Trophoblast cell (in vitro differentiated cells and primary cell): ENCODE measurements at regions not wholly inside any gene's neighbourhood (a gene's known extent, or its start where the extent isn't known, plus 50 kb on each side); places are given as distances from the start of the nearest gene placed in this dataset.

Source experiments
- DNase-seq, 2 donors: peaks; one replicate each; pipeline ENCODE4 v3.0.0-alpha.2; 2016
- H2AFZ ChIP-seq: 2 replicates; pipeline ENCODE4 v1.6.1; 2013; ENCODE audit warnings: low read length, moderate library complexity, mild to moderate bottlenecking; ENCODE audit not compliant: insufficient read depth, poor library complexity
- H2AK5ac ChIP-seq: 2 replicates; pipeline ENCODE4 v1.6.1; 2013; ENCODE audit warnings: mild to moderate bottlenecking, low read length
- H2BK120ac ChIP-seq: 2 replicates; pipeline ENCODE4 v1.6.1; 2013; ENCODE audit warnings: low read length, mild to moderate bottlenecking, moderate library complexity; ENCODE audit not compliant: insufficient read depth, poor library complexity
- H2BK12ac ChIP-seq: 2 replicates; pipeline ENCODE4 v1.6.1; 2013; ENCODE audit warnings: mild to moderate bottlenecking, low read length, moderate library complexity
- H2BK5ac ChIP-seq: 2 replicates; pipeline ENCODE4 v1.6.1; 2013; ENCODE audit warnings: low read length, low read depth, moderate library complexity, mild to moderate bottlenecking; ENCODE audit not compliant: poor library complexity
- H3K14ac ChIP-seq: 2 replicates; pipeline ENCODE4 v1.6.1; 2013; ENCODE audit warnings: mild to moderate bottlenecking, low read length
- H3K18ac ChIP-seq: 2 replicates; pipeline ENCODE4 v1.6.1; 2013; ENCODE audit warnings: mild to moderate bottlenecking, low read length
- H3K23ac ChIP-seq: 2 replicates; pipeline ENCODE4 v1.6.1; 2013; ENCODE audit warnings: low read length
- H3K27ac ChIP-seq: 2 replicates; pipeline ENCODE4 v1.5.1; 2013; ENCODE audit warnings: low read depth, mild to moderate bottlenecking, inconsistent platforms, low read length, moderate library complexity
- H3K27me3 ChIP-seq: 2 replicates; pipeline ENCODE4 v1.6.1; 2013; ENCODE audit warnings: inconsistent platforms, mild to moderate bottlenecking, low read length, moderate library complexity; ENCODE audit not compliant: insufficient read depth
- H3K36me3 ChIP-seq, 2 experiments: 1 replicate in 1 of 2; 2 replicates in 1 of 2; pipeline ENCODE4 v1.6.1; 2013; ENCODE audit warnings: low read length in 2 of 2, mild to moderate bottlenecking in 2 of 2, moderate library complexity in 1 of 2; ENCODE audit not compliant: insufficient read depth in 2 of 2, control insufficient read depth in 1 of 2
- H3K4ac ChIP-seq: 2 replicates; pipeline ENCODE4 v1.6.1; 2013; ENCODE audit warnings: low read depth, mild to moderate bottlenecking, low read length, moderate library complexity
- H3K4me1 ChIP-seq, 2 experiments: 1 replicate in 1 of 2; 2 replicates in 1 of 2; pipeline ENCODE4 v1.6.1; 2013; ENCODE audit warnings: low read length in 2 of 2, mild to moderate bottlenecking in 2 of 2, moderate library complexity in 1 of 2; ENCODE audit not compliant: insufficient read depth in 2 of 2, control insufficient read depth in 1 of 2
- H3K4me2 ChIP-seq: 2 replicates; pipeline ENCODE4 v1.6.1; 2013; ENCODE audit warnings: inconsistent platforms, mild to moderate bottlenecking, low read length, moderate library complexity
- H3K4me3 ChIP-seq: 2 replicates; pipeline ENCODE4 v1.5.1; 2013; ENCODE audit warnings: mild to moderate bottlenecking, low read depth, low read length, inconsistent platforms
- H3K79me1 ChIP-seq: one replicate; pipeline ENCODE4 v1.6.1; 2013; ENCODE audit warnings: low read length
- H3K79me2 ChIP-seq: 2 replicates; pipeline ENCODE4 v1.6.1; 2013; ENCODE audit warnings: low read length, mild to moderate bottlenecking; ENCODE audit not compliant: control insufficient read depth, insufficient read depth, poor library complexity
- H3K9ac ChIP-seq: 2 replicates; pipeline ENCODE4 v1.6.1; 2013; ENCODE audit warnings: mild to moderate bottlenecking, low read length
- H3K9me3 ChIP-seq: 2 replicates; pipeline ENCODE4 v1.6.1; 2013; ENCODE audit warnings: low read depth, mild to moderate bottlenecking, control low read depth, inconsistent platforms, low read length; ENCODE audit not compliant: insufficient read depth
- H4K12ac ChIP-seq: 2 replicates; pipeline ENCODE4 v1.6.1; 2013; ENCODE audit warnings: low read depth, mild to moderate bottlenecking, low read length, moderate library complexity
- H4K8ac ChIP-seq: 2 replicates; pipeline ENCODE4 v1.6.1; 2013; ENCODE audit warnings: low read depth, mild to moderate bottlenecking, low read length, moderate library complexity
- H4K91ac ChIP-seq: one replicate; pipeline ENCODE4 v1.6.1; 2013; ENCODE audit warnings: low read depth, mild to moderate bottlenecking, low read length, moderate library complexity
- WGBS: extraction: QIAGEN DNeasy Blood & Tissue Kit; methylation state at CpG from one replicate; pipeline ENCODE4 v1.1.7; 2013; ENCODE audit warnings: missing lambda C conversion rate; ENCODE audit not compliant: insufficient read length, insufficient coverage; ENCODE audit errors: extremely low coverage; 5-methylcytosine and 5-hydroxymethylcytosine counted together

GRCh38 chr3:10723991-10724390, 92.0 kb upstream of the SLC6A11 start:
- Histone ChIP-seq H3K4me2 (no peak overlapping the region), H2BK5ac (no peak overlapping the region), H3K9ac (no peak overlapping the region), H2AK5ac (no peak overlapping the region), H3K23ac (no peak overlapping the region), H3K79me1 (no peaks in the 10 kb centered on the region), H3K4me1 (no peaks in the 10 kb centered on the region), H3K36me3 (no peaks in the 10 kb centered on the region), H4K8ac (no peak overlapping the region), H3K14ac (no peak overlapping the region), H2BK120ac (no peak overlapping the region), H3K4me3 (no peak overlapping the region), H4K12ac (no peak overlapping the region), H3K18ac (no peak overlapping the region), H4K91ac (no peak overlapping the region), H3K9me3 (peaks cover 1% of the 10 kb centered on the region), H2AFZ (no peak overlapping the region), H3K79me2 (no peaks in the 10 kb centered on the region), H3K4ac (no peak overlapping the region), H2BK12ac (no peak overlapping the region), H3K27ac (no peak overlapping the region), H3K27me3 (no peaks in the 10 kb centered on the region)
- no peak for DNase-seq
- no CpG with 5 or more reads among the region's 6 CpGs for WGBS

GRCh38 chr3:10725067-10725466, 91.0 kb upstream of the SLC6A11 start:
- H3K9me3 ChIP-seq: peaks cover 1% of the 10 kb centered on the region
- no peak overlapping the region for H2AK5ac ChIP-seq
- DNase-seq: no peak
- H4K91ac ChIP-seq: no peak overlapping the region
- no peak overlapping the region for H3K14ac ChIP-seq
- WGBS: no CpG with 5 or more reads among the region's 1 CpG
- no peak overlapping the region for H4K12ac ChIP-seq
- no peak overlapping the region for H3K4me2 ChIP-seq
- no peak overlapping the region for H3K4me3 ChIP-seq
- no peak overlapping the region for H3K9ac ChIP-seq
- no peak overlapping the region for H3K4ac ChIP-seq
- no peak overlapping the region for H3K23ac ChIP-seq
- no peaks in the 10 kb centered on the region for H3K79me1 ChIP-seq
- H2AFZ ChIP-seq: no peak overlapping the region
- H3K4me1 ChIP-seq: no peaks in the 10 kb centered on the region
- no peak overlapping the region for H3K27ac ChIP-seq
- H2BK5ac ChIP-seq: no peak overlapping the region
- H2BK120ac ChIP-seq: no peak overlapping the region
- no peak overlapping the region for H4K8ac ChIP-seq
- H3K36me3 ChIP-seq: no peaks in the 10 kb centered on the region
- no peak overlapping the region for H3K18ac ChIP-seq
- H3K27me3 ChIP-seq: no peaks in the 10 kb centered on the region
- H2BK12ac ChIP-seq: no peak overlapping the region
- no peaks in the 10 kb centered on the region for H3K79me2 ChIP-seq

GRCh38 chr3:10725846-10726245, 90.2 kb upstream of the SLC6A11 start:
- no CpG with 5 or more reads among the region's 5 CpGs for WGBS
- no peaks in the 10 kb centered on the region for H3K36me3 ChIP-seq

GRCh38 chr3:10726787-10727186, 89.2 kb upstream of the SLC6A11 start:
- no peak overlapping the region for H3K18ac ChIP-seq
- H3K4me3 ChIP-seq: no peak overlapping the region
- no peak overlapping the region for H3K27ac ChIP-seq
- no peaks in the 10 kb centered on the region for H3K4me1 ChIP-seq
- H2BK12ac ChIP-seq: no peak overlapping the region
- H3K79me1 ChIP-seq: no peaks in the 10 kb centered on the region
- H2AFZ ChIP-seq: no peak overlapping the region
- no peak overlapping the region for H4K8ac ChIP-seq
- H2BK120ac ChIP-seq: no peak overlapping the region
- no peak overlapping the region for H4K91ac ChIP-seq
- H3K23ac ChIP-seq: no peak overlapping the region
- no CpG with 5 or more reads among the region's 1 CpG for WGBS
- no peak overlapping the region for H2AK5ac ChIP-seq
- no peak overlapping the region for H3K4ac ChIP-seq
- no peak overlapping the region for H4K12ac ChIP-seq
- H3K27me3 ChIP-seq: no peaks in the 10 kb centered on the region
- peaks cover 1% of the 10 kb centered on the region for H3K9me3 ChIP-seq
- H3K36me3 ChIP-seq: no peaks in the 10 kb centered on the region
- H3K4me2 ChIP-seq: no peak overlapping the region
- no peak overlapping the region for H2BK5ac ChIP-seq
- no peak for DNase-seq
- no peak overlapping the region for H3K14ac ChIP-seq
- H3K79me2 ChIP-seq: no peaks in the 10 kb centered on the region
- H3K9ac ChIP-seq: no peak overlapping the region

More at GRCh38 chr3:10725846-10726245, 90.2 kb upstream of the SLC6A11 start:
- Histone ChIP-seq H3K79me1 (no peaks in the 10 kb centered on the region), H4K91ac (no peak overlapping the region), H3K9ac (no peak overlapping the region), H3K4me2 (no peak overlapping the region), H2AK5ac (no peak overlapping the region), H3K79me2 (no peaks in the 10 kb centered on the region), H3K4me1 (no peaks in the 10 kb centered on the region), H3K9me3 (peaks cover 1% of the 10 kb centered on the region), H4K12ac (no peak overlapping the region), H3K18ac (no peak overlapping the region), H3K27ac (no peak overlapping the region), H2BK5ac (no peak overlapping the region), H3K4me3 (no peak overlapping the region), H3K4ac (no peak overlapping the region), H2BK12ac (no peak overlapping the region), H3K23ac (no peak overlapping the region), H4K8ac (no peak overlapping the region), H3K27me3 (no peaks in the 10 kb centered on the region), H3K14ac (no peak overlapping the region), H2AFZ (no peak overlapping the region), H2BK120ac (no peak overlapping the region)
- DNase-seq: no peak
